GM23248 (cell line): ENCODE measurements at regions not wholly inside any gene's neighbourhood (a gene's known extent, or its start where the extent isn't known, plus 50 kb on each side); places are given as distances from the start of the nearest gene placed in this dataset.

ENCODE experiments used
- EZH2 ChIP-seq: fragments of 200-600 bp; sonication (generic); IDR thresholded peaks from 2 replicates; pipeline ENCODE4 v1.6.1; 2018; ENCODE audit warnings: antibody characterized with exemption, mild to moderate bottlenecking; ENCODE audit not compliant: insufficient read depth, poor library complexity, severe bottlenecking
- EZH2phosphoT487 ChIP-seq: fragments of 200-600 bp; sonication (generic); IDR thresholded peaks from 2 replicates; pipeline ENCODE4 v1.6.1; 2018; ENCODE audit warnings: antibody characterized with exemption, moderate library complexity, mild to moderate bottlenecking, low read depth; ENCODE audit not compliant: insufficient read depth

DNA sequence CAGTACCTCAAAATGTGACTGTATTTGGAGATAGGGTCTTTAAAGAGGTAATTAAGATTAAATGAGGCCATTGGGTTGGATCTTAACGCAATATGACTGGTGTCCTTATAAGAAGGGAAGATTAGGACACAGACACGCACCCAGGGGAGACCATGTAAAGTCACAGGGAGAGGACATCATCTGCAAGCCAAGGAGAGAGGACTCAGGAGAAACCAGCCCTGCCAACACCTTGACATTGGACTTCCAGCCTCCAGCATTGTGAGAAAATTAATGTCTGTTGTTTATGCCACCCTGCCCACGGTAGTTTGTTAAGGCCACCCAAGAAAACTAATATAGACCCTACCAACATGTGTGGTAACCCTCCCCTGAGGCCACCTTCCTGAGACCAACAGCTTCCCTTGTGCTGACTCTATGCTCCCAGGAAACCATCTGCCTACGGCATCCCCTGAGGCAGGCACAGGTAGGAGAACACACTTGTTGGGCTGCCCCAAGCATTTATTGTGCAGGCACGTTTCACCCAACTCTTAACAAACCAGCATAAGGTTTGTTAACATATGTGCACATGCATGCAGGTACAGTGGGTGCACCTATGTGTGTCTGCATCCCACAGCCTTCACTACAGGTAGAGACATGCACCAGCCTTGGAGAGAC, 161.5 kb upstream of the AGAP1 start:
- no peak for TF ChIP-seq EZH2
- no peak for TF ChIP-seq EZH2phosphoT487
